C4-2B (cell line): ENCODE measurements at regions not wholly inside any gene's neighbourhood (a gene's known extent, or its start where the extent isn't known, plus 50 kb on each side); places are given as distances from the start of the nearest gene placed in this dataset.

Experiments
- CTCF ChIP-seq: fragments of 450-650 bp; conservative IDR thresholded peaks from 2 replicates; pipeline ENCODE4 v1.5.1; 2017; ENCODE audit warnings: mild to moderate bottlenecking
- ZFX ChIP-seq: fragments of 450-650 bp; IDR thresholded peaks from 2 replicates; pipeline ENCODE4 v1.6.1; 2017

DNA sequence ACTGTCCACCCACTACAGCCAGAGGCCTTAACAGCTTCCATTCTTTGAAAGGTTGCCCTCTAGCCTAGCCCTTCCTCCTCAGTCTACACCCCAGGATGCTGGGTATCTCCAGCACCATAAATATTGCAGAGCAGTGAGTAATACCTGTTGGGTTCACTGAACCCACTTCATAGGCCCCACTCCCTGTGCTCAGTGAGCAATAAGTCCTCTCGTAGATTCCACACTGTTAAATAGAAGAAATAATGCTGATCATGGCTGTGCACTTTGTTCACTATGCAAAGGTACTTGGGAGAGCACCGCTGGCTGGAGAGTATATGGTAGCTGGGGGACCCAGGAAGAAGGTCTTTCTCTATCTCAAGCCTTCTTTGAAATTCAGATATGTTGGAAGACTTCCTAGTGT is 87.3 kb downstream of the RSPH3 start:
- TF ChIP-seq CTCF (no peak), ZFX (no peak)
